Neutrophil (primary cell): ENCODE measurements at regions not wholly inside any gene's neighbourhood (a gene's known extent, or its start where the extent isn't known, plus 50 kb on each side); places are given as distances from the start of the nearest gene placed in this dataset.

Source experiments
- H3K27ac ChIP-seq: fragments of 200-600 bp; sonication (generic); 2 replicates; pipeline ENCODE4 v1.5.1; 2016; ENCODE audit warnings: mild to moderate bottlenecking, moderate library complexity
- H3K27me3 ChIP-seq: fragments of 200-600 bp; sonication (generic); 2 replicates; pipeline ENCODE4 v1.6.0; 2016; ENCODE audit warnings: mild to moderate bottlenecking
- H3K36me3 ChIP-seq: fragments of 200-600 bp; sonication (generic); 2 replicates; pipeline ENCODE4 v1.5.1; 2017
- H3K4me1 ChIP-seq, 2 experiments: fragments of 200-600 bp in 1 of 2; sonication (generic) in 1 of 2; 1 replicate in 1 of 2; 2 replicates in 1 of 2; pipeline versions ENCODE4 v1.5.1 to v1.6.1; 2013 to 2016; ENCODE audit warnings: low read depth in 1 of 2, low read length in 1 of 2, mild to moderate bottlenecking in 1 of 2, moderate library complexity in 1 of 2; ENCODE audit not compliant: control insufficient read depth in 1 of 2, insufficient read depth in 1 of 2
- H3K4me3 ChIP-seq, 2 experiments: fragments of 200-600 bp in 1 of 2; sonication (generic) in 1 of 2; 1 replicate in 1 of 2; 2 replicates in 1 of 2; pipeline ENCODE4 v1.5.1; 2013 to 2016; ENCODE audit warnings: low read depth in 1 of 2, low read length in 1 of 2, mild to moderate bottlenecking in 1 of 2, moderate library complexity in 1 of 2
- H3K9me3 ChIP-seq: fragments of 200-600 bp; sonication (generic); 2 replicates; pipeline ENCODE4 v1.5.1; 2016
- TF ChIP-seq, protein P1 (sequence below): fragments of 200-600 bp; sonication (generic); IDR thresholded peaks from 2 replicates; pipeline ENCODE4 v1.5.1; 2016; ENCODE audit warnings: antibody characterized with exemption

GRCh38 chr12:14065616-14066015, 84.2 kb upstream of the GRIN2B start:
- Histone ChIP-seq H3K27me3 (no peaks in the 10 kb centered on the region), H3K4me1 (no peaks in the 10 kb centered on the region), H3K9me3 (no peaks in the 10 kb centered on the region), H3K27ac (no peak overlapping the region), H3K4me3 (no peak overlapping the region), H3K36me3 (no peaks in the 10 kb centered on the region)
- TF ChIP-seq, protein P1, sequence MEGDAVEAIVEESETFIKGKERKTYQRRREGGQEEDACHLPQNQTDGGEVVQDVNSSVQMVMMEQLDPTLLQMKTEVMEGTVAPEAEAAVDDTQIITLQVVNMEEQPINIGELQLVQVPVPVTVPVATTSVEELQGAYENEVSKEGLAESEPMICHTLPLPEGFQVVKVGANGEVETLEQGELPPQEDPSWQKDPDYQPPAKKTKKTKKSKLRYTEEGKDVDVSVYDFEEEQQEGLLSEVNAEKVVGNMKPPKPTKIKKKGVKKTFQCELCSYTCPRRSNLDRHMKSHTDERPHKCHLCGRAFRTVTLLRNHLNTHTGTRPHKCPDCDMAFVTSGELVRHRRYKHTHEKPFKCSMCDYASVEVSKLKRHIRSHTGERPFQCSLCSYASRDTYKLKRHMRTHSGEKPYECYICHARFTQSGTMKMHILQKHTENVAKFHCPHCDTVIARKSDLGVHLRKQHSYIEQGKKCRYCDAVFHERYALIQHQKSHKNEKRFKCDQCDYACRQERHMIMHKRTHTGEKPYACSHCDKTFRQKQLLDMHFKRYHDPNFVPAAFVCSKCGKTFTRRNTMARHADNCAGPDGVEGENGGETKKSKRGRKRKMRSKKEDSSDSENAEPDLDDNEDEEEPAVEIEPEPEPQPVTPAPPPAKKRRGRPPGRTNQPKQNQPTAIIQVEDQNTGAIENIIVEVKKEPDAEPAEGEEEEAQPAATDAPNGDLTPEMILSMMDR = no peak

DNA sequence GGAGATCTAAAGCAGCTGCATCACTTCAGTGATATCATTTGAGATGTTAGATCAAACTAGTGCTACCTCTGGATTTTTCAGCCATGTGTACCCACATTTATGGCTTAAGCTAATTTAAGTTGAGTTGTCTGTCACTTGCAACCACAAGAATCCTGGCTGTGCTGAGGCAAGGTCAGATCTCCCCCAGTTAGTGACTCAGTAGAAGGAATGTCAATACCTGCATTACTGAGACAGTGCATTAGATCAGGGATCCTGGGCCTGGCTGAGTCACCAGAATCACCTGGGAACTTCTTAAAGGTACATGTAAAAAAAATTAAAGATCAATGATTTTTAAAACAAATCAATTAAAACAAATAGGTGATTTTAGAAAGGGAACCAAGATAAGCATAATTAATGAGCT, 84.6 kb upstream of the GRIN2B start:
- H3K36me3 ChIP-seq = no peaks in the 10 kb centered on the region
- TF ChIP-seq, protein P1 = no peak
- H3K4me3 ChIP-seq = no peak overlapping the region
- no peaks in the 10 kb centered on the region for H3K9me3 ChIP-seq
- H3K4me1 ChIP-seq = no peaks in the 10 kb centered on the region
- no peaks in the 10 kb centered on the region for H3K27me3 ChIP-seq
- H3K27ac ChIP-seq = no peak overlapping the region

- Histone ChIP-seq H3K9me3 (no peaks in the 10 kb centered on the region), H3K4me3 (no peak overlapping the region), H3K4me1 (no peaks in the 10 kb centered on the region), H3K36me3 (no peaks in the 10 kb centered on the region), H3K27me3 (no peaks in the 10 kb centered on the region), H3K27ac (no peak overlapping the region)
- TF ChIP-seq, protein P1 = no peak
These were observed 87.6 kb upstream of the GRIN2B start for GRCh38 chr12:14068961-14069360.

GRCh38 chr12:14071833-14072232, 90.4 kb upstream of the GRIN2B start:
- Histone ChIP-seq H3K9me3 (no peaks in the 10 kb centered on the region), H3K27me3 (no peaks in the 10 kb centered on the region), H3K27ac (no peak overlapping the region)

GRCh38 chr12:14072987-14073386, 91.6 kb upstream of the GRIN2B start:
- no peaks in the 10 kb centered on the region for H3K27me3 ChIP-seq
- no peak overlapping the region for H3K27ac ChIP-seq
- no peak overlapping the region for H3K4me3 ChIP-seq
- H3K9me3 ChIP-seq = no peaks in the 10 kb centered on the region
- no peaks in the 10 kb centered on the region for H3K4me1 ChIP-seq
- TF ChIP-seq, protein P1 = no peak
- no peaks in the 10 kb centered on the region for H3K36me3 ChIP-seq

More at GRCh38 chr12:14071833-14072232, 90.4 kb upstream of the GRIN2B start:
- Histone ChIP-seq H3K36me3 (no peaks in the 10 kb centered on the region), H3K4me3 (no peak overlapping the region), H3K4me1 (no peaks in the 10 kb centered on the region)
- TF ChIP-seq, protein P1 = no peak
